ENCODE measurements at regions not wholly inside any gene's neighbourhood (a gene's known extent, or its start where the extent isn't known, plus 50 kb on each side); places are given as distances from the start of the nearest gene placed in this dataset.

DNA sequence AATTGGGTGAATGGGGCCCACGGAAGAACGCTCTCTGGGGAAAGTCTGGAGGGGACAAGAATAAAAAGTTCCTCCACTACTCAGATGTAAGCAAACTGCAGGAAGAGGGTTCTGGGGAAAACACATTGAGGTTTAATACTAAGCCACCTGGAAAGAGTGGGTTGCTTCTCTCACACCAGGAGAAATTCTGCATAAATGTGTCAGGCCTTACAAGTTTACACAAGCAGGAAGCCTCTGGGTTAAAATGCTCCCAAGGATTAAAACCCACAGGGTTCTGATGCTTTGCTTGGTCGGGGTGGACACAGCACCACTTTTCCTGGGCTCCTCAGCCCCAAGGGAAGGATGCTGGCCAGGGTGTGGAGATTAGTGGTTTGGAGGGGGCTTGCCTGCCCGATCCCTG, 122.1 kb upstream of the SLC22A23 start (continued):
- no peak for TF ChIP-seq CEBPB (IDR thresholded peaks at IDR 0.05)
- no peak for TF ChIP-seq TP53 (CRISPR knock-in tag; IDR thresholded peaks at IDR 0.05)
- no peak for TF ChIP-seq MYC (IDR thresholded peaks at IDR 0.05; ENCODE audit: borderline replicate concordance, low read length)
- no peak for TF ChIP-seq POLR2AphosphoS2 (conservative IDR thresholded peaks at IDR 0.05; ENCODE audit: low read length)

GRCh38 chr6:3577517-3577916, 120.7 kb upstream of the SLC22A23 start:
- POLR2A ChIA-PET: no interaction called here

More at GRCh38 chr6:3577517-3577916, 120.7 kb upstream of the SLC22A23 start:
- no peak for TF ChIP-seq MAFK (IDR thresholded peaks at IDR 0.05; ENCODE audit: partially characterized antibody)
- TF ChIP-seq REST (IDR thresholded peaks at IDR 0.05): no peak
- TF ChIP-seq HOXB5 (CRISPR knock-in tag; IDR thresholded peaks at IDR 0.05): no peak
- TF ChIP-seq POLR2A (IDR thresholded peaks at IDR 0.05; ENCODE audit: low read length): no peak
- TF ChIP-seq CHD4 (IDR thresholded peaks at IDR 0.05; ENCODE audit: borderline replicate concordance): no peak
- no peak for TF ChIP-seq EHF (CRISPR knock-in tag; IDR thresholded peaks at IDR 0.05)
- no peak for TF ChIP-seq CHD2 (IDR thresholded peaks at IDR 0.05; ENCODE audit: low read length, partially characterized antibody)
- TF ChIP-seq TFCP2L1 (CRISPR knock-in tag; IDR thresholded peaks at IDR 0.05): no peak
- TF ChIP-seq, protein P1, sequence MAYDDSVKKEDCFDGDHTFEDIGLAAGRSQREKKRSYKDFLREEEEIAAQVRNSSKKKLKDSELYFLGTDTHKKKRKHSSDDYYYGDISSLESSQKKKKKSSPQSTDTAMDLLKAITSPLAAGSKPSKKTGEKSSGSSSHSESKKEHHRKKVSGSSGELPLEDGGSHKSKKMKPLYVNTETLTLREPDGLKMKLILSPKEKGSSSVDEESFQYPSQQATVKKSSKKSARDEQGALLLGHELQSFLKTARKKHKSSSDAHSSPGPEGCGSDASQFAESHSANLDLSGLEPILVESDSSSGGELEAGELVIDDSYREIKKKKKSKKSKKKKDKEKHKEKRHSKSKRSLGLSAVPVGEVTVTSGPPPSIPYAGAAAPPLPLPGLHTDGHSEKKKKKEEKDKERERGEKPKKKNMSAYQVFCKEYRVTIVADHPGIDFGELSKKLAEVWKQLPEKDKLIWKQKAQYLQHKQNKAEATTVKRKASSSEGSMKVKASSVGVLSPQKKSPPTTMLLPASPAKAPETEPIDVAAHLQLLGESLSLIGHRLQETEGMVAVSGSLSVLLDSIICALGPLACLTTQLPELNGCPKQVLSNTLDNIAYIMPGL (CRISPR knock-in tag; IDR thresholded peaks at IDR 0.05; ENCODE audit: borderline replicate concordance): no peak
- TF ChIP-seq POLR2AphosphoS2 (conservative IDR thresholded peaks at IDR 0.05; ENCODE audit: low read length): no peak
- no peak for TF ChIP-seq TP53 (CRISPR knock-in tag; IDR thresholded peaks at IDR 0.05)
- no peak for TF ChIP-seq USF2 (IDR thresholded peaks at IDR 0.05)
- no peak for TF ChIP-seq JUNB (IDR thresholded peaks at IDR 0.05)
- no peak for TF ChIP-seq ESRRA (IDR thresholded peaks at IDR 0.05; ENCODE audit: borderline replicate concordance, low read length)
- TF ChIP-seq, protein P2, sequence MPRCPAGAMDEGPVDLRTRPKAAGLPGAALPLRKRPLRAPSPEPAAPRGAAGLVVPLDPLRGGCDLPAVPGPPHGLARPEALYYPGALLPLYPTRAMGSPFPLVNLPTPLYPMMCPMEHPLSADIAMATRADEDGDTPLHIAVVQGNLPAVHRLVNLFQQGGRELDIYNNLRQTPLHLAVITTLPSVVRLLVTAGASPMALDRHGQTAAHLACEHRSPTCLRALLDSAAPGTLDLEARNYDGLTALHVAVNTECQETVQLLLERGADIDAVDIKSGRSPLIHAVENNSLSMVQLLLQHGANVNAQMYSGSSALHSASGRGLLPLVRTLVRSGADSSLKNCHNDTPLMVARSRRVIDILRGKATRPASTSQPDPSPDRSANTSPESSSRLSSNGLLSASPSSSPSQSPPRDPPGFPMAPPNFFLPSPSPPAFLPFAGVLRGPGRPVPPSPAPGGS (IDR thresholded peaks at IDR 0.05): no peak
- no peak overlapping the region for H3K27ac ChIP-seq
- no peak for DNase-seq (ENCODE audit: low read depth in 1 of 2, low spot score in 1 of 2)
- no peak overlapping the region for H3K4me3 ChIP-seq
- no peaks in the 10 kb centered on the region for H3K9me3 ChIP-seq
- ATAC-seq: no peak
- CTCF ChIA-PET: interaction anchor here (1.0 kb wide), 1 partner anchor 155 kb away, joined by 5 read pairs; no protein-coding TSS in a partner anchor
- FAIRE-seq: no peak
- no peak overlapping the region for H3K4me2 ChIP-seq
- H3K4me1 ChIP-seq: peaks cover 5% of the 10 kb centered on the region; the same call in 2 of the 3 replicates
- WGBS (ENCODE audit: missing lambda C conversion rate): 92% methylated on average over 7 of the region's 7 CpGs
